Loucy (cell line): ENCODE measurements at regions not wholly inside any gene's neighbourhood (a gene's known extent, or its start where the extent isn't known, plus 50 kb on each side); places are given as distances from the start of the nearest gene placed in this dataset.

Experiments used
- CTCF ChIP-seq: fragments of 200-600 bp; sonication (generic); conservative IDR thresholded peaks from 2 replicates; pipeline ENCODE4 v1.5.1; 2014; ENCODE audit warnings: mild to moderate bottlenecking, antibody characterized with exemption, low read length
- EZH2phosphoT487 ChIP-seq: fragments of 200-600 bp; IDR thresholded peaks from 2 replicates; pipeline ENCODE4 v1.6.1; 2018; ENCODE audit warnings: antibody characterized with exemption, mild to moderate bottlenecking, moderate library complexity, borderline replicate concordance

DNA sequence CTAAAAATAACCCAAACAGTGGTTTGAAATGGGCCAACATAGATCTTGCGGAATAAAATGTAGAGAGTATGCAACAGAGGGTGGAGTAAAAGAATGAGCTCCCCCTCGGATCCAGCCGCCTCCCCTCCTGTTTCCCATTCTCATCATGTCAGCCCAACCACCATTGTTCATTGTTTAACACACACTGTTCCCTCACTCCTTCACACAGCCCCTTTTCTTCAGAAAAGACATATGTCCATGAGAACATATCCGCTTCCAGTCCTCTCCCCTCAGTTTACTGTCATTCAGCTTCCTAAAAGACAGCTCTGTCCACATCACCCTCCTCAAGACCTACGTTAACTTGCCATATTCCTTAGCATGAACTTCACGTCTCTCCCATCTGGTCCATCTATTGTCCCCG lies 62.9 kb upstream of the SERTAD2 start:
- TF ChIP-seq CTCF, result no peak
- no peak for TF ChIP-seq EZH2phosphoT487
